OCI-LY1 (cell line): ENCODE measurements at regions not wholly inside any gene's neighbourhood (a gene's known extent, or its start where the extent isn't known, plus 50 kb on each side); places are given as distances from the start of the nearest gene placed in this dataset.

Source experiments
- CTCF ChIP-seq: fragments of 200-600 bp; sonication (generic), shearing (Covaris generic); IDR thresholded peaks from 2 replicates; pipeline ENCODE4 v1.5.1; 2017; ENCODE audit warnings: mild to moderate bottlenecking, antibody characterized with exemption, low read length, moderate library complexity, mixed read lengths
- EZH2 ChIP-seq: fragments of 200-600 bp; sonication (generic), shearing (Covaris generic); IDR thresholded peaks from 2 replicates; pipeline ENCODE4 v1.8.0; 2017; ENCODE audit warnings: borderline replicate concordance, mixed run types, mild to moderate bottlenecking, antibody characterized with exemption, low read length, moderate library complexity, mixed read lengths

- TF ChIP-seq CTCF (no peak), EZH2 (no peak)
Observed at GRCh38 chr21:31446226-31446855, 102.3 kb upstream of the TIAM1 start.
